IMR-90 (cell line): ENCODE measurements at regions not wholly inside any gene's neighbourhood (a gene's known extent, or its start where the extent isn't known, plus 50 kb on each side); places are given as distances from the start of the nearest gene placed in this dataset.

Source experiments
- ATAC-seq: fragments of 200-7000 bp; cut with Tn5 transposase; 2 replicates; pipeline ENCODE4 v1.9.1; 2020; ENCODE audit warnings: low read depth, mild to moderate bottlenecking, moderate library complexity
- BruUV-seq: library from RNA; stranded (reverse); fragments of 400-500 nt; replicated peaks from 2 replicates; lab custom pipeline; 2021; lab: Mats Ljungman, UMichigan
- CTCF ChIA-PET: fragments of 300-600 bp; formaldehyde crosslinking; extraction: SDS; loops from one replicate; lab custom pipeline; 2021; ENCODE audit warnings: antibody characterized with exemption; lab: Yijun Ruan, JAX
- POLR2A ChIA-PET: fragments of 300-600 bp; sonication (Branson Sonifier 250); formaldehyde crosslinking; loops from one replicate; lab custom pipeline; 2022; ENCODE audit warnings: antibody characterized with exemption; ENCODE audit not compliant: unreplicated experiment; lab: Charles Lee
- DNase-seq: peaks from one replicate; pipeline ENCODE4 v3.0.0; 2013
- H2AFZ ChIP-seq: replicated peaks from 2 replicates; pipeline ENCODE3; 2013; ENCODE audit warnings: low read length, mild to moderate bottlenecking; ENCODE audit not compliant: poor library complexity
- H2AK5ac ChIP-seq: 2 replicates; pipeline ENCODE4 v1.6.1; 2013; ENCODE audit warnings: low read depth, low read length, inconsistent platforms
- H2AK9ac ChIP-seq: replicated peaks from 2 replicates; pipeline ENCODE3; 2013; ENCODE audit warnings: mild to moderate bottlenecking, low read depth, low read length, moderate library complexity; ENCODE audit not compliant: poor library complexity
- H2BK120ac ChIP-seq: 2 replicates; pipeline ENCODE4 v1.6.1; 2013; ENCODE audit warnings: low read depth, low read length, inconsistent platforms
- H2BK15ac ChIP-seq: 3 replicates; pipeline ENCODE4 v1.6.1; 2013; ENCODE audit warnings: low read depth, low read length, inconsistent platforms
- H2BK20ac ChIP-seq: 2 replicates; pipeline ENCODE4 v1.6.1; 2013; ENCODE audit warnings: low read depth, mild to moderate bottlenecking, inconsistent platforms, low read length, moderate library complexity
- H2BK5ac ChIP-seq: 2 replicates; pipeline ENCODE4 v1.6.1; 2013; ENCODE audit warnings: mild to moderate bottlenecking, low read depth, low read length, inconsistent platforms; ENCODE audit not compliant: poor library complexity, severe bottlenecking
- H3K14ac ChIP-seq: replicated peaks from 2 replicates; pipeline ENCODE4 v1.6.1; 2013; ENCODE audit warnings: low read depth, low read length, inconsistent platforms
- H3K18ac ChIP-seq: 2 replicates; pipeline ENCODE4 v1.6.1; 2013; ENCODE audit warnings: low read depth, low read length, control low read depth
- H3K23ac ChIP-seq: 2 replicates; pipeline ENCODE4 v1.6.1; 2013; ENCODE audit warnings: low read depth, low read length, inconsistent platforms
- H3K27ac ChIP-seq: 2 replicates; pipeline ENCODE4 v1.5.1; 2013; ENCODE audit warnings: mild to moderate bottlenecking, control low read depth, low read length; ENCODE audit not compliant: insufficient read depth
- H3K27me3 ChIP-seq: 2 replicates; pipeline ENCODE4 v1.6.1; 2013; ENCODE audit warnings: low read length; ENCODE audit not compliant: control insufficient read depth, insufficient read depth
- H3K36me3 ChIP-seq: 2 replicates; pipeline ENCODE4 v1.6.1; 2013; ENCODE audit warnings: low read length, mixed read lengths; ENCODE audit not compliant: control insufficient read depth, insufficient read depth
- H3K4ac ChIP-seq: 2 replicates; pipeline ENCODE4 v1.6.1; 2013; ENCODE audit warnings: low read depth, low read length, inconsistent platforms
- H3K4me1 ChIP-seq: 2 replicates; pipeline ENCODE4 v1.6.1; 2013; ENCODE audit warnings: low read length, mixed read lengths; ENCODE audit not compliant: control insufficient read depth, insufficient read depth
- H3K4me2 ChIP-seq: 2 replicates; pipeline ENCODE4 v1.6.1; 2013; ENCODE audit warnings: low read depth, mild to moderate bottlenecking, control low read depth, low read length, moderate library complexity
- H3K4me3 ChIP-seq: 2 replicates; pipeline ENCODE4 v1.5.1; 2013; ENCODE audit warnings: low read depth, mild to moderate bottlenecking, control low read depth, low read length, moderate library complexity; ENCODE audit not compliant: insufficient read depth
- H3K56ac ChIP-seq: 2 replicates; pipeline ENCODE4 v1.6.1; 2013; ENCODE audit warnings: low read length, inconsistent platforms; ENCODE audit not compliant: insufficient read depth; ENCODE audit errors: extremely low read depth
- H3K79me1 ChIP-seq, 2 experiments: 2 replicates each; pipeline ENCODE4 v1.6.1; 2013; ENCODE audit warnings: low read length in 2 of 2, inconsistent platforms in 1 of 2, low read depth in 1 of 2
- H3K9ac ChIP-seq: 2 replicates; pipeline ENCODE4 v1.6.1; 2013; ENCODE audit warnings: low read depth, low read length, control low read depth
- H3K9me1 ChIP-seq: 2 replicates; pipeline ENCODE4 v1.6.1; 2013; ENCODE audit warnings: low read length, inconsistent platforms; ENCODE audit not compliant: insufficient read depth
- H3K9me3 ChIP-seq: 2 replicates; pipeline ENCODE4 v1.6.1; 2013; ENCODE audit warnings: low read length; ENCODE audit not compliant: control insufficient read depth, insufficient read depth
- H4K20me1 ChIP-seq: 2 replicates; pipeline ENCODE4 v1.6.1; 2013; ENCODE audit warnings: low read length, inconsistent platforms; ENCODE audit not compliant: insufficient read depth
- H4K5ac ChIP-seq: 2 replicates; pipeline ENCODE4 v1.6.1; 2013; ENCODE audit warnings: mild to moderate bottlenecking, low read depth, low read length, control low read depth
- H4K8ac ChIP-seq, 2 experiments: 2 replicates each; pipeline ENCODE4 v1.6.1; 2013; ENCODE audit warnings: low read depth in 2 of 2, low read length in 2 of 2, control low read depth in 1 of 2, inconsistent platforms in 1 of 2
- H4K91ac ChIP-seq: 2 replicates; pipeline ENCODE4 v1.6.1; 2013; ENCODE audit warnings: low read depth, low read length, inconsistent platforms; ENCODE audit not compliant: insufficient read depth
- CTCF ChIP-seq: conservative IDR thresholded peaks from 2 replicates; pipeline ENCODE4 v1.5.1; 2012; ENCODE audit warnings: mild to moderate bottlenecking, low read depth, low read length, improper control_type of control experiment
- ELK1 ChIP-seq: fragments of 150-350 bp; IDR thresholded peaks from 2 replicates; pipeline ENCODE4 v1.6.1; 2016; ENCODE audit warnings: low read depth, mild to moderate bottlenecking, low read length, moderate library complexity, borderline replicate concordance
- MAZ ChIP-seq: IDR thresholded peaks from 2 replicates; pipeline ENCODE4 v1.6.1; 2012; ENCODE audit warnings: low read depth, mild to moderate bottlenecking, low read length, improper control_type of control experiment, moderate library complexity, borderline replicate concordance
- MXI1 ChIP-seq: IDR thresholded peaks from 2 replicates; pipeline ENCODE4 v1.6.1; 2012; ENCODE audit warnings: low read depth, mild to moderate bottlenecking, low read length, moderate library complexity, borderline replicate concordance
- RCOR1 ChIP-seq: IDR thresholded peaks from 2 replicates; pipeline ENCODE4 v1.6.1; 2012; ENCODE audit warnings: mild to moderate bottlenecking, low read length, improper control_type of control experiment; ENCODE audit not compliant: insufficient replicate concordance
- WGBS, 2 experiments: methylation state at CpG; one replicate each; pipeline versions ENCODE4 v1.1.5 to v1.1.7; 2013; ENCODE audit warnings: missing lambda C conversion rate in 2 of 2; ENCODE audit not compliant: insufficient read length in 1 of 2; ENCODE audit errors: extremely low coverage in 2 of 2; 5-methylcytosine and 5-hydroxymethylcytosine counted together
- dilution Hi-C: fragments of 300-500 bp; cut with HindIII; formaldehyde crosslinking; loops from one replicate; pipeline ENCODE4 v1.14.3; 2018; ENCODE audit warnings: low sequenced_read_pairs; ENCODE audit not compliant: unreplicated experiment
- in situ Hi-C: fragments of 300-500 bp; cut with MboI; formaldehyde crosslinking; loops from 3 replicates; pipeline ENCODE4 v1.14.3; 2019; ENCODE audit warnings: low sequenced_read_pairs, inconsistent platforms, mixed read lengths
- intact Hi-C: fragments of 100-400 bp; cut with micrococcal nuclease; formaldehyde crosslinking; loops from 2 replicates; pipeline ENCODE4 v1.10.0; 2022

- H2BK15ac ChIP-seq: no peak overlapping the region
- WGBS, 2 experiments: no CpG with 5 or more reads among the region's 3 CpGs
- no peak overlapping the region for H2AK9ac ChIP-seq
- intact Hi-C loops: no loop called here
- H2AFZ ChIP-seq: no peak overlapping the region
- dilution Hi-C loops: no loop called here
- H3K27me3 ChIP-seq: no peaks in the 10 kb centered on the region
- no peak overlapping the region for H4K8ac ChIP-seq
- no peak overlapping the region for H2BK20ac ChIP-seq
- H3K18ac ChIP-seq: no peak overlapping the region
- H3K23ac ChIP-seq: no peak overlapping the region
- H3K9ac ChIP-seq: no peak overlapping the region
- no peak overlapping the region for H3K27ac ChIP-seq
- H3K9me1 ChIP-seq: no peaks in the 10 kb centered on the region
- no peaks in the 10 kb centered on the region for H3K36me3 ChIP-seq
- in situ Hi-C loops: no loop called here
- no TSS peak for BruUV-seq
- no peak overlapping the region for H3K4ac ChIP-seq
- CTCF ChIA-PET: no interaction called here
- H4K20me1 ChIP-seq: no peaks in the 10 kb centered on the region
- POLR2A ChIA-PET: no interaction called here
- H2BK5ac ChIP-seq: no peak overlapping the region
- H3K4me2 ChIP-seq: no peak overlapping the region
- ATAC-seq (no peak), DNase-seq (no peak)
- H2AK5ac ChIP-seq: no peak overlapping the region
- peaks cover 7% of the 10 kb centered on the region for H3K9me3 ChIP-seq
- H3K4me3 ChIP-seq: no peak overlapping the region
- H4K91ac ChIP-seq: no peak overlapping the region
- no peak overlapping the region for H3K56ac ChIP-seq
- H3K4me1 ChIP-seq: no peaks in the 10 kb centered on the region
- H4K5ac ChIP-seq: no peak overlapping the region
- H2BK120ac ChIP-seq: no peak overlapping the region
- no peak overlapping the region for H3K14ac ChIP-seq
- H3K79me1 ChIP-seq: no peaks in the 10 kb centered on the region
- TF ChIP-seq ELK1 (no peak), MAZ (no peak), RCOR1 (no peak), MXI1 (no peak), CTCF (no peak)
Observed at GRCh38 chr7:126361183-126361582, 891.6 kb downstream of the GRM8 start.
